Adrenal gland (tissue), 5 donors: ENCODE measurements at regions not wholly inside any gene's neighbourhood (a gene's known extent, or its start where the extent isn't known, plus 50 kb on each side); places are given as distances from the start of the nearest gene placed in this dataset.

Source experiments
- POLR2A ChIP-seq, 2 donors: fragments of 450-650 bp; IDR thresholded peaks; one replicate each; pipeline ENCODE4 v1.6.1; 2017; ENCODE audit warnings: antibody characterized with exemption in 2 of 2, mild to moderate bottlenecking in 2 of 2, moderate library complexity in 1 of 2
- TF ChIP-seq, protein P1 (sequence below), 6 experiments: fragments of 450-650 bp in 4 of 6; fragments of 200-600 bp in 2 of 6; sonication (generic) in 1 of 6; IDR thresholded peaks; 1 replicate in 5 of 6; 2 replicates in 1 of 6; pipeline versions ENCODE4 v1.5.1 to v1.8.0; 2016 to 2021; ENCODE audit warnings: antibody characterized with exemption in 6 of 6, mild to moderate bottlenecking in 2 of 6, moderate library complexity in 1 of 6
- donor health status: DM: no; HTN: no; CAD: no.

DNA sequence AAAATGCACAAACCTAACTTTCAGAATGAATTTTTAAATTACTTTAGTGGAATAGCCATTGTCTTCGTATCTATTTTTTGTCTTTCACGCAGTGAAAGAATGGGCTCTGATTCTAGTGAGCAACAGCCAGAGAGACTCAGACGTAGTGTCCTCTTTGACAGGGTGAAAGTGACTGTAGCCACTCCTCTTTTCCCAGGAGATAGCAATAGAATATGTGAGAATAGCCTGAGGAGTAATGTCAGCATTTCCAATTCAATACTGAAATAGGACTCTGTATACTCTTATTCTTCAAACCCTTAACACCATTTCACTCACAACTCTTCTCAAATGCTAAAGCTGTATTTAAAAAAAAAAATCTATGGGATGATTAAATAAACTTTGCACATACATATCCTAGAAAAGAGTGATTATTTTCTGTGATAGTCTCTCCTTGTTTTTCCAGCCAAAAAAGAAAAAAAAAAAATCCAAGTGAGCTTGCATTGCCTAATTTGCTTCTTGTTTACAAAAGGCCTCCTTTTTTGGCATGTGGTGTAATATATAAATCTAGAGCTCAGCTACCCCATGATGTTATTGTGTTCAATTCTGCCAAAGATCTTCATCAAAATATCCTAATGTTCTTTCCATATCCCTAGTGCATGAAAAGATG is 626.1 kb upstream of the SLITRK6 start:
- TF ChIP-seq, protein P1, sequence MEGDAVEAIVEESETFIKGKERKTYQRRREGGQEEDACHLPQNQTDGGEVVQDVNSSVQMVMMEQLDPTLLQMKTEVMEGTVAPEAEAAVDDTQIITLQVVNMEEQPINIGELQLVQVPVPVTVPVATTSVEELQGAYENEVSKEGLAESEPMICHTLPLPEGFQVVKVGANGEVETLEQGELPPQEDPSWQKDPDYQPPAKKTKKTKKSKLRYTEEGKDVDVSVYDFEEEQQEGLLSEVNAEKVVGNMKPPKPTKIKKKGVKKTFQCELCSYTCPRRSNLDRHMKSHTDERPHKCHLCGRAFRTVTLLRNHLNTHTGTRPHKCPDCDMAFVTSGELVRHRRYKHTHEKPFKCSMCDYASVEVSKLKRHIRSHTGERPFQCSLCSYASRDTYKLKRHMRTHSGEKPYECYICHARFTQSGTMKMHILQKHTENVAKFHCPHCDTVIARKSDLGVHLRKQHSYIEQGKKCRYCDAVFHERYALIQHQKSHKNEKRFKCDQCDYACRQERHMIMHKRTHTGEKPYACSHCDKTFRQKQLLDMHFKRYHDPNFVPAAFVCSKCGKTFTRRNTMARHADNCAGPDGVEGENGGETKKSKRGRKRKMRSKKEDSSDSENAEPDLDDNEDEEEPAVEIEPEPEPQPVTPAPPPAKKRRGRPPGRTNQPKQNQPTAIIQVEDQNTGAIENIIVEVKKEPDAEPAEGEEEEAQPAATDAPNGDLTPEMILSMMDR (IDR thresholded peaks at IDR 0.05): no peak
- TF ChIP-seq POLR2A (IDR thresholded peaks at IDR 0.05): no peak
